OCI-LY1 (cell line): ENCODE measurements at regions not wholly inside any gene's neighbourhood (a gene's known extent, or its start where the extent isn't known, plus 50 kb on each side); places are given as distances from the start of the nearest gene placed in this dataset.

Experiments
- EZH2 ChIP-seq: fragments of 200-600 bp; sonication (generic), shearing (Covaris generic); IDR thresholded peaks from 2 replicates; pipeline ENCODE4 v1.8.0; 2017; ENCODE audit warnings: borderline replicate concordance, mixed run types, mild to moderate bottlenecking, antibody characterized with exemption, low read length, moderate library complexity, mixed read lengths
- TF ChIP-seq, protein P1 (sequence below): fragments of 200-600 bp; sonication (generic), shearing (Covaris generic); IDR thresholded peaks from 2 replicates; pipeline ENCODE4 v1.5.1; 2017; ENCODE audit warnings: mild to moderate bottlenecking, antibody characterized with exemption, low read length, moderate library complexity, mixed read lengths

DNA sequence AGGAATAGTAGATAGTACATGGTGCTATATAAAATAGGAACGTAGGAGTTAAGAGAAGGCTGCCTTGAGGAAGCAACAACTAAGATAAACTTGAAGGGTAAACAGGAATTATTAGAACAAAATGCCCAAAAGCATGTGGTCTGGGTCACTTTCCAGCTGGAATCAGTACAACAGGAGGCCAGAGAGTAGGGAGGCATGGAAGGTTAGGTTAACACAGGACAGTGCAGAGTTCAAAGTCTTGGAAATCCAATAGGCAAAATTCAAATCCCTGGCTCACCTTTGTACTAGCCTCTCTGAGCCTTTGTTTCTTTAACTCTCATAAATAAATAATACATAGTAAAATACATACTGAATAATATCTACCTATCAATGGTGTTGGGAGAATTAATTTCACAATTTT lies 69.0 kb upstream of the NEK7 start:
- TF ChIP-seq, protein P1, sequence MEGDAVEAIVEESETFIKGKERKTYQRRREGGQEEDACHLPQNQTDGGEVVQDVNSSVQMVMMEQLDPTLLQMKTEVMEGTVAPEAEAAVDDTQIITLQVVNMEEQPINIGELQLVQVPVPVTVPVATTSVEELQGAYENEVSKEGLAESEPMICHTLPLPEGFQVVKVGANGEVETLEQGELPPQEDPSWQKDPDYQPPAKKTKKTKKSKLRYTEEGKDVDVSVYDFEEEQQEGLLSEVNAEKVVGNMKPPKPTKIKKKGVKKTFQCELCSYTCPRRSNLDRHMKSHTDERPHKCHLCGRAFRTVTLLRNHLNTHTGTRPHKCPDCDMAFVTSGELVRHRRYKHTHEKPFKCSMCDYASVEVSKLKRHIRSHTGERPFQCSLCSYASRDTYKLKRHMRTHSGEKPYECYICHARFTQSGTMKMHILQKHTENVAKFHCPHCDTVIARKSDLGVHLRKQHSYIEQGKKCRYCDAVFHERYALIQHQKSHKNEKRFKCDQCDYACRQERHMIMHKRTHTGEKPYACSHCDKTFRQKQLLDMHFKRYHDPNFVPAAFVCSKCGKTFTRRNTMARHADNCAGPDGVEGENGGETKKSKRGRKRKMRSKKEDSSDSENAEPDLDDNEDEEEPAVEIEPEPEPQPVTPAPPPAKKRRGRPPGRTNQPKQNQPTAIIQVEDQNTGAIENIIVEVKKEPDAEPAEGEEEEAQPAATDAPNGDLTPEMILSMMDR, result no peak
- no peak for TF ChIP-seq EZH2
